Stimulated activated CD4-positive, alpha-beta T cell treated with anti-CD3 and anti-CD28 coated beads, Interleukin-15, amount 100 ng/mL, for 1 hour (primary cell): ENCODE measurements at regions not wholly inside any gene's neighbourhood (a gene's known extent, or its start where the extent isn't known, plus 50 kb on each side); places are given as distances from the start of the nearest gene placed in this dataset.
A peak's percentile ranks its signal among the peaks of the same experiment; 100 is the strongest.

Experiments used
- DNase-seq, 2 donors: peaks; one replicate each; pipeline ENCODE4 v3.0.0-alpha.2; 2020; ENCODE audit warnings: low read depth in 1 of 2, low spot score in 1 of 2

DNA sequence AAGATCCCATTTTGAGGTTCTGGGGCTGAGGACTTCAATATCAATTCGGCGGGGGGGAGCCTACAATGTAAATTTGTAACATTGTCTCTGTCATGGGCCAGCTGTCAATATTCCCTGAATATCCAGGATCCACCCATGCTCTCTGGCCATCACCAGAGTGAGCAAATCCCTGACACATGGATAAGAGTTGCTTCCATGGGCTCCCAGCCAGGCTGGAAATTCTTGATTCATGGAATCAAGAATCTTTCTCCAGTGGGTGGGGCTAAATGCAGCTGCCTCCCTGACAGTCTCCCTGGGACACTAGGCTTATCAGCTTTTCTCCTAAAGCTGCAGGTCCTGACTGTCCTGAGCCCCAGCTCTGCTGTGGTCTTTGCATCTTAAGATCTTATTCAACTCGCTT, 86.9 kb upstream of the IGLL5 start:
- DNase-seq, result no peak

DNA sequence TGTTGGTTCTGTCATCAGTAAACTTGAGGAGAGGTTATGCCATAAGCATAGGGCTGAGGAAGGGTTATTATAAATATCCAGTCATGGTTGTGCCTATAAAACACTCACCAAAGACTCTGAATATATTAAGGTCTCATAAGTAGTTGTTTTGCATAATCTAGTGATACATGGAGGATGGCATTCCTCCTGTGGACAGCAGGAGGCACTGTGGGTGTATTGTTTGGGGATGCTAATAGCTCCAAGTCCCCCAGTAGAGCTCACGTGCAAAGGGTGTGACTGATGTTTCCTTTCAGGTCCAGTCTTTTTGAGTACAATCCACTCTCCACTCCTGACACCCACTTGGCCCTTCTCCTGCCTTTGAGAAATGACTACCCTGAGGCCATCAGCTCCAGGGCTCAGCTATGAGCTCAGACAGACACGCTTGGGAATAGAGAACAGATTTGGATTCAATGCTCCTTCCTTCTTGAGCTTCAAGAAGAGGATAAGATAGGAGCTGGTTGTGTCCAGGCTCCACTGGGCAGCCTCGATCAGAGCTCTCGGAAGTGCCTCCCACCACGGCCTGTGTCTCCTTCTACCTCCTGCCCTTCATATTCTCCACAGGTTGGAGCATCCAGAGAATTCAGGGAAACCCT, 85.2 kb upstream of the IGLL5 start:
- DNase-seq, result no peak

DNA sequence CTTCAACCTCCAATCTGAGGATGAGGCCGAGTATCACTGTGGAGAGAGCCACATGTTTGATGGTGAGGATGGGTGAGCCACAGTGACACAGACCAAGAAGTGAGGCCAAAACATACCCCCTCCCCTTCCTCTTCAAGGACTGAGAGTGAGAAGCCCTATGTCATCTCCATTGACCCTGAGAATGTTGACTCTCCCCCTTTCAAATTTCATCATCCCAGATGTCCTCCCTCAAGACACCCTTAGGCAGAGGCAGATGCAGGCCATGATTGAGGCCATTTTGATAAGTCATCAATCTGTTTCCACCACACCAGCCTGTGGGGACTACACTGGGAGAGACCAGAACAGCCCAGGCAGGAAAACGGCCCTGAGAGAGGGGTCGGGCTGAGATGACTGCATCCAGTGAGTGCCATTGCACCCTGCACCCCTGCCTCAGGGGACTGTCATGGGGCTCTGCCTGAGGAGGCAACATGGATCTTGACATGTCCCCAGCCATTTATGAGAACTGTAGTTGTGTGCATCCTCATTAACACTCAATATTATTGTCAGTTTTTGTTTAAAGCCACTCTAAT, 84.2 kb upstream of the IGLL5 start:
- DNase-seq, result no peak

DNA sequence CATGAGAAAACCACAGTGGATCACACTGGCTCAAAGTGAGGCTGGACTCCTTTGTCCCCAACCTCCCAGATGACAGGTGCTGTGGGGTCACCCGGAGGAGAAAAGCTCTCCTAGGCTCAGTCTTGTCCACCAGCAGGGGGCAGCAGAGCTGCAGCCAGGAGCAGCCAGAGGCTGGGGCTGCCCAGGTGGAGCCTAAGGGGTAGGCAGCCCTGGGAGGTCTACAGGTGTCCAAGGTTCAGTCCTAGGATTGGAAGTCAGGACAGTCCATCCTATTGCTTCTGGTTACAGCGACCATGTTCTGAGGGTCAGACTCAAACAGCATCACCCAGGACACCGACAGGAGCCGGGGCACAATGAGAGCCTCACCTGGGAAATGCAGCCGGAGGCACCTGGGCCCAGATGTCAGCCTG, 77.6 kb upstream of the IGLL5 start:
- peak; percentile 47 to 66 for DNase-seq

DNA sequence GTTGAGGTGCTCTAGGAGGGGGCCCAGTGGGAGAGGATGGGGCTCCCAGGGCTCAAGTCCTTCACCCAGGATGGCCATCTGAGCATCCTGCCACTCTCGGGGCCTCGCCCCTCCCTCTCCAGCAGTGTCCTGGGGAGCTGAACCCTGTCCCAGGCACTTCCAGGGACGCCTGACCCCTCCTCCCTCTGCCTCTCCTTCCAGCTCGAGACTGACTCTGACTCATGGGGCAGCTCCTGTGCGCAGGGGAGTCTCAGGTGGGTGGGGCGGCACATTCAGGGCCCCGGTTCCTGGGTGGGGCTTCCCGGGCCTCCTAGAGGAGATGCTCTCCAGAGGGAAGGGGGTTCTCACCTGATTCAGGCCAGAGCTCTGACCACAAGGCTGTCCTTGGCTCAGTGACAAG, 77.1 kb upstream of the IGLL5 start:
- DNase-seq, result no peak

DNA sequence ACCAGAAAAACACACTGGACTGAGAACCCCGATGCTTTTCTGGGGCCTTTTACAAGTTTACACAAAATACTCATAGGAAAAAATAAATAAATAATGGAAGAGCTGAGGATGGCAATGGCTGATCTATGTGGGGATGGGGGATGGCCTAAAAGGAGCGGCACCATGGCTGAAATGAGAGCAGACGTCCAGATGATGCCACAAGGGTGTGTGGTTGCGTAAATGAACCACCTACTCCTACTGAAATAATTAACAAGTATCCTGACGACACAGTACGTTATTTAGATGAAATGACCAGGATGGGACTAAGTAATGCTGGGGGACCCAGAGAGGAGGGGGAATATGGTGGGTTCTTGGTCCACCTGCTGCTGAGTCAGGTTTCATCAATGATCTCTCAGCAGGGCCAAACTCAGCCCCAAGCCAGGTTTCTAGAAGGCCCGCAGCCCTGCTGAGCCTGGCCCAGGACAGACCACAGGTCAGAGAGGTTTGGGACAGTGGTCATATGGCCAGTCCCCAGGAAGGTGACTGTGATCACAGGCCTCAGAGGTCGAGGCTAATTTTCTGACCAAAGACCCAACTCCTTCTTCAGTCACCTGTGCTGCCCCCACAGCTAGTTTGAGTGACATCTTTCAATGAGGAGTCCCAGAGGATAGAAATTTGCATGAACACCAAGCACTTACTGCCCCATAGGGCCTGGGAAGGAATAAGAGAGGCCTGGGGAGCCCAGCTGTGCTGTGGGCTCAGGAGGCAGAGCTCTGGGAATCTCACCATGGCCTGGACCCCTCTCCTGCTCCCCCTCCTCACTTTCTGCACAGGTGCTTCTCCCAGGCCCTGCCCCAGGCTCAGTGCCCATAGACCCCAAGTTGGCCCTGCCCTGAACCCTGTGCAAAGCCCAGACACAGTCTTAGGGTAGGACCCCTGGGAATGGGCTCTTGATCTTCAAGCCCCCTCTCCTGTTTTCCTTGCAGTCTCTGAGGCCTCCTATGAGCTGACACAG, 76.3 kb upstream of the IGLL5 start:
- DNase-seq, result no peak

DNA sequence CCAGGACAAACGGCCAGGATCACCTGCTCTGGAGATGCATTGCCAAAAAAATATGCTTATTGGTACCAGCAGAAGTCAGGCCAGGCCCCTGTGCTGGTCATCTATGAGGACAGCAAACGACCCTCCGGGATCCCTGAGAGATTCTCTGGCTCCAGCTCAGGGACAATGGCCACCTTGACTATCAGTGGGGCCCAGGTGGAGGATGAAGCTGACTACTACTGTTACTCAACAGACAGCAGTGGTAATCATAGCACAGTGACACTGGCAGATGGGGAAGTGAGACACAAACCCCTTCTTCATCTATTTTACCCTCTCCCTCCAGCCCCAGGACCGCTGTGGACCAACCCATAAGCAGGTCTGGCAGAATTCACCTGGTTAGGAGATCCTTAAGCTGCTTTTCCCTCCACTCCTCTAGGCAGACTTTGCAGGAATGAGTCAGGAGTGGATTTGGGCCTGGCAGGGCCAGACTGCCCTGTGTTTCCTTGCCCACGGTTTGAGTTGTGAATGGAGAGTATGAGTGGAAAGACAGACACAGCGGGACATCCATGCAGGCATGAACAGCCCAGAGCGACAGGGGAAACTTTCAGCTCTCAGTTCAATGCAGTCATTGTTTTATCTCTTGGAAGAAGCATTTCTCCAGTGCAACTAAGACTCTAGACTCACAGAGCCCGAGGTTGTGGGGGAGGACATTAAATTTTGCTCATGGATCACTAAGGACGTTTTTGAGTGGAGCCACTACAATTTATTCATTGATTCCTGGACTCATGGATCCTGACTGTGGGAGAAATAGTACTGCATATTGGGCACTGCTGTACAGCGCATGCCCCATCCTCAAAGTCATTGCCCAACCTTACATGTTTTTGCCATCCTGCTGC, 75.3 kb upstream of the IGLL5 start:
- no peak for DNase-seq

DNA sequence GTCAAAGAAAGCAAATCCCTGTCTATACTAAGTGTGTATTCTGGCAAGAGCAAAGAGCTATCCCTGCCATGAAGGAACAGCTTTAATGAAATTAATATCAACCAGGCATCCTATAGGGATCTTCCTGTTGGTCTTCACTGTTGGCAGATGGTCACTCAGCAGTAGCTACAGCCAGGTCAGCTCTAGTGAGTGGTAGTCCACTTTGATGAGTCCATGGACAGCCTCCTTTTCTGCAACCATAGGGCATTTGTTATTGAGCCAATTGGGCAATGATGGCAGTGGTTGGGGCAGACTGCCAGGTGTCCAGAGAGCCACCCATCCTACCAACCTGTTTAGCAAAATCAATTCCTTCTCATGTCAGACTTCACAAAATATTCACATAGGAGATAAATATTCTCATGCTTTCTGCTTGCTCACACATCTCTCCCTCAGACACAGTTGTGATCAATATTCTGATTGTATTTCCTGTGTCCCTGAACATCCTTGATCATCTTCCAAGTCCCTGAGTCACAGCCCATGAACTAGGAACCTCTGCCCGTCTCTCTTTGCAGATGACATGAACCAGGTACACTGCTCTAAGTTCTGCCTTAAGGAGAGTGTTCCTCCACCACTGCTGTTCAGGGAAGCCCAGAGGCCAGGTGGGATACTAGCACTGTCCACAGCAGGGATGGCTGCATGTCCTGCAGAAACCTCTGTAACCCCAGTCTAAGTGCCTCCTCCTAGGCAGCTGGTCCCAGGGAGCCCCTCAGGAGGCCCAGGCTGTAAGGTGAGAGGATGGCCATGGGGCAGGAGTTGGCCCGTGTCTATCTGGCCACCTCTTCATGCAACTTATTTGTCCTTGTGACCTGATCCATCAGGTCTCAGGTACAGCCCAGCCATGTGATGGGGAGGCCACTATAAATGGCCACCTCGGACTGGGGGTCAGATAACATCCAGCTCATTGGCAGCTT, 74.2 kb upstream of the IGLL5 start:
- no peak for DNase-seq

DNA sequence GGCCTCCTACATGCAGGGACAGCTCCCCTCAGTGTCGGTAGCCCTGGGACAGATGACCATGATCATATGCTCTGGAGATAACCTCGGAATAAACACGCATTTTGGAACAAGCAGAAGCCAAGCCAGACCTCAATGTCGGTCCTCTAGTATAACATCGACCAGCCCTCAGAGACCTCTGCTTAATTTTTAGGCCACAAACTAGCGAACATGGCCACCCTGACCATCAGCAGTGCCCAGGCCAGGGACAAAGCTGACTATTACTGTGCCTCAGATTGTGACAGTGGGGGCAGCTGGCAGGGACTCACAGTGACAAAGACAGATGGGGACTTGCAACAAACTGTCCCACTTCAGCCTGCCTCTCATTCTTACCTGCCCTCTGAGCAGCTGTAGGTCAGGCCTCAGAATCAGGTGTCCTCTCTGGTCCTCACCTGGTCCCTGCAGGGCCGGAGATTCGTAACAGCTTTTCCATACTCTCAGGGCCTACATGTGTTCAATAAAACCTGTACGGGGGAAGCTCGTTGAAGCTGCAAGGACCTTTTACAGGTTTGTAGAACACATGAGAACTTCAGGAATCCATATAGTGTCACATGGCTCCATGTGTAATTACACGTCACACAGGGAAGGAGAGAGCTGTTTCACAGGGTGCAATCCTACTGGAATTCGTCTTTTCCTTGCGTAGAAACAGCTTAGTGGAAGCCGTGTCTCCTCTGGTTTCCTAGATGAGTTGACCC, 72.8 kb upstream of the IGLL5 start:
- DNase-seq, result no peak

DNA sequence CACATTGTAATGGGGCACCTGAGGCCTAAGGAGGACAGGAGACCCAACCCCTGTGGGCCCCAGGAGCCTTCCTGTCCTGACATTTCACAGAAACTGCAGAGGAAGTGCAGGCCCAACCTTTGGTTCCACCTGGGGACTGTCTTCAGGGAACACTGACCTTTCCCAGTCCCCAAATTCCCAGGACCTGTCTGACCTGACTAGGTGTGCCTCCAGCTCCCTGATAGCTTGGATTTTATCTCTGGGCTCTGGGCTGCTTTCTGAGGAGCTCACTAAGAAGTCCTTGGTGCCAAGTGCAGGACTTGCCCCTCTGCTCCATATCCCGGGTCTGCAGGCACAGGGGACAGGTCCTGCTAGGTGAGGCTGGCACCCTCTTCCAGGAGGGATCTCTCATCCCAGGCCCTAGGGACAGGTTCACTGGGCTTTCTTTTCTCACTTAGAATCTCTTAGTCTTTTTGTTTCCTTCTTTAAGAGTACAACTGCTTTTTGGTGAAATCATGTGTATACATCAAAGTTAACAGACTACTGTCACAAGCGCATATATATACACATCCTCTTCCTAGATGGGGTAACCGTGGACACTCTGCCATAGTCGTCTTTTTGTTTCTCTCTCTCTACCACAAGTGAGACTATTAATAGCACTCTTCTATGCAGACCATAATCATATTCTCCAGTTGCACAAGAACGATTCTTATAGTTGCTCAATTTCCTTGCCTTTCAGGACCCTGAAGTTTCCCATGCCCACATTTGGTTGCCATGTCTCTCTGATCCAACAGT, 72.0 kb upstream of the IGLL5 start:
- no peak for DNase-seq

DNA sequence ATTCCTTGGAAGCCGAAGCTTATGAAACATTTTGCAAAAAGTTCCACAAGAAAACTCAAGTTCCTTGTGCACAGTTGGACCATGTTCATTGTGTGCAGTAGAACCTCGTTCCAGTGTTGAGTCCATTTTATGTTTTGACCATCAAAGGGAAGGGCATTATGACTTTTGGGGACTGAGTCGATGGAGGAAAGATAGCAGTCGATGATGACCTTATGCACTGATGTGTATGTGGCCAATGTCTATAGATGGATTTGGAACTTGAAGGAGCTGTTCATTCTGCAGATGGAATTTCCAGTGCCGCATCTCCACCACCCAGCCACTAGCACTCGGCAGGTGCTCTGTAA, 71.5 kb upstream of the IGLL5 start:
- DNase-seq, result no peak

DNA sequence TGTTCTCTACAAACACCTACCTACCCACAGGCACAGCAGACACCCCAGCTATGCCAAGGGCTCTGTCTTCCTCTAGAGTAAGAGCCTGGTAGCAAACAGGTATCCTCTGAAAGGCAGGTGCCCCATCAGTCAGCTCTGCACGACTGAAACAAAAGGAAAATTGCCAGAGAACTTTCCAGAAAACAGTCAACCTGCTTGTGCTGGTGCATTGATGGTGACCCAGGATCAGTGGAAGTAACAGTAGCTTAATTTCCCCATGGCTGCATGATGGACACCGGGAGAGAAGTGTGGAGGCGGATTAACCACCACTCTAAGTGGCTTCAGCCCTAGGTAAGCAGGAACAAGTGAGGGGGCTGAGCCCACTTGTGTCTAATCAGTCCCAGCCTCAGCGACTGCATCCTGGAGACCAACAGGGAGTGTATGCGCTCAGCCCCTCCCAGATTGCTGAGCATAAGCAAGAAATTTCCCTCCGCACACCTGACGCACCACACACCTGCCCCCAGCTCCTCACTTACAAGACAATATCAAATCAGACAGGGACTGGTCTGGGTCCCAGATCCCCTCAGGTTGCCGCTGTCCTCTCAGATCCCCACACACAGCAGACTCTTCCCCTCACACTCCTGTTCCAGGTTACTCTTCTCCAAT, 70.7 kb upstream of the IGLL5 start:
- DNase-seq, result no peak

DNA sequence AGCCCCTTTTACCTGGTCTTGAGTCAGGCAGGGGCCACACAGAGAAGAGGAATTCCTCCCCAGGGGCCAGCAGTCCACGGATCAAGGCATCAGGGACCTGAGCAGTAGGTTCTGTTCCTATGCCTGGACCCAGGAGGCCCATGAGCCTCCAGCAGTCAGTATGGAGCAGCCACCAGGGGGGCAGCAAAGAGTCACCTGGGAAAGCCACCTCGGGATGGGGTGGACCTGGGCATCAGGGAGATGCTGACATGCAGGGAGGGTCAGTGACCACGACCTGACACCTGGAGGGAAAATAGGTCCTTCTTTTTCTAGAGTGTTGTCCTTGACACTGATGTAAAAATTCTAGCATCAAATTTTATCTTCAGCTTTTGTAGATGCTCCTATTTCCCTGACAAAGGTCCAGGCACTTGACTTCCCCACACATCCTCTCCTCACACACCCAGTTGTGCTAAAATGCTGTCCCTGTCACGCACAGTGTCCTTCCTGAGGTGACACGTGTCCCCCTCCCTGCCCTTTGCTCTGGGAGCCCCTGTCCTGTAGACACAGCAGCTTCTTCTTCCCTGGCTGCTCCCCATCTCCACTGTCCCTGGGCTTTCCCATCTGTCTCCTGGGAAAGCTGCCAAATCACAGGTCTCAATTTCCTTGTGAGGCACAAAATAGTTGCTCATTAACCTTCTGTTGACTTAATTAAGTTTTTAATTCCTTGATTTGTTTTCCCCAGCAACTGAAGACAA, 70.0 kb upstream of the IGLL5 start:
- DNase-seq, result no peak

DNA sequence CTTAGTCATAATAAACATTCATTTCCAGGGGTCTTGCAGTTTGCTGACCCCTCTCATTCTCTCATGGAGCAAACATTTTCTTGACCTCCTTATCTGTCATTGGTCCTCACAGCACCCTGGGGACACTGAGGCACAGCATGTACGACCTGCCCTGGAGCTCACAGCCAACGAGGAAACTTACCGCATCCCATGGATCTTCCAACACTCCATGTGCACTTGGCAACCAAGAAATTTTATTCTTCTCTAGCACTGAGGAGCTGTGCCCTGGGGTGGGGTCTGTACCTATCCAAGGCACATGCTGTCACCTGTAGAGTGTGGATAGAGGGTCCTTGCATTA, 69.4 kb upstream of the IGLL5 start:
- DNase-seq, result no peak

DNA sequence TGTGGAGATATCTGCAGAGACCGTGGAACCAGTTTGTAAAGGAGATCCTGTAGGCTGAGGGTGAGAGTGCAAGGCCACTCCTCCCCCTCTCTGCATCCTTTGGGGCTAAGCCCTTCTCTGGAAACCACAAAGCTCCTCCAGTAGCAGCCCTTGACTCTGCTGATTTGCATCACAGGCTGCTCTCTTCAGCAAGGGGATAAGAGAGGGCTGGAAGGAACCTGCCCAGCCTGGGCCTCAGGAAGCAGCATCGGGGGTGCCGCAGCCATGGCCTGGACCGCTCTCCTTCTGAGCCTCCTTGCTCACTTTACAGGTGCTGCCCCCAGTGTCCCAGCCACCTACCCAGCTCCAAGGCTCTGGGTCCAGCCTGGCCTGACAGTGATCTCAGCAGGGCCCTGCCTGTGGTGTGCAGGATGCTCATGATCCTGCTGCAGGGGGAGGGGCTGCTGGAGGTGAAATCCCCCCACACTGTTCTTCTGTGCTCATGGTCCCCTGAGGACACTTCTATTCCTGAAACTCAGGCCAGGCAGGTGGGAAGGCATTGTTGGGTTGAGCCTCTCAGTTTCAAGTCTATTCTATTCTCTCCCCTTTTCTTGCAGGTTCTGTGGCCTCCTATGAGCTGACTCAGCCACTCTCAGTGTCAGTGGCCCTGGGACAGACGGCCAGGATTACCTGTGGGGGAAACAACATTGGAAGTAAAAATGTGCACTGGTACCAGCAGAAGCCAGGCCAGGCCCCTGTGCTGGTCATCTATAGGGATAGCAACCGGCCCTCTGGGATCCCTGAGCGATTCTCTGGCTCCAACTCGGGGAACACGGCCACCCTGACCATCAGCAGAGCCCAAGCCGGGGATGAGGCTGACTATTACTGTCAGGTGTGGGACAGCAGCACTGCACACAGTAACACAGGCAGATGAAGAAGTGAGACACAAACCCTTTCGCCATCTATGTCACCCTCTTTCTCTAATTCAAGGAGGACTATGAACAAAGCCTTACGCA, 68.5 kb upstream of the IGLL5 start:
- DNase-seq, result no peak

DNA sequence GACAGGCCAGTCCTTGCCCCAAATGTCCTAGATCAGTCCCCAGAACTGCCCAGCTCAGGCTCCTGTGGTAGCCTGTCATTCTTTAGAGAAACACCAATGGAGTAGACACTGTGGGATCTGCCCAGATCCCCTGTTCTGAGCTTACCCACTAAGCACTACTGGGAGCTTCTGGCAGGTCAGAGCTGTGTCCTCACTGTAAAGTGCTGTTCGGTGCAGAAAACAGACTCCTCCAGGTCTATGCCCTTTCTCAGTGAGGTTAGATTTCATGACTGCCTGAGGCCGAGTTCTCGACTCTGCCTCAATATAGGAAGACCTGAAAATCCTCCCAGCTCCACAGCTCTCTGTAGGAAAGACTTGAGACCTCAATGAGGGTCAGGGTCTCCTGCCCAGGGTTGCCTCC, 67.5 kb upstream of the IGLL5 start:
- DNase-seq, result no peak

DNA sequence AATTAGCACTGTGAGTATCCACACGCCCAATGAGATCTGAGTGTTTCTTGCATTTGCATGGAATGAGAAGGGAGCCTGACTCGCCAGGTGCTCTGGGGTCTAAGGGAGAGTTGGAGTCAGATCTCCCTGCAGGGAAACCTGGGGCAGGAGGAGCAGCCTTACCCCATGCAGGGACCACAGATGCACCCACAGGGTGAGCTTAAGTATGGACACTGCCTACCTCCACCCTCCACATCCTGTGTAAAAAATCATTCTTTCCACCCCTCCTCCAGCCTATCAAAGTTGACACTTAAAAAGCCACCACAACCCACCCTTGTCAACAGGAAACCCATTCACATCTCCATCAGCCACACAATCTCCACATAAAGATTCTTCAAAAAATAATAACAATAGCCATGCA, 67.0 kb upstream of the IGLL5 start:
- no peak for DNase-seq
